IMR-90 (cell line): ENCODE measurements at regions not wholly inside any gene's neighbourhood (a gene's known extent, or its start where the extent isn't known, plus 50 kb on each side); places are given as distances from the start of the nearest gene placed in this dataset.

ENCODE experiments used
- ATAC-seq: fragments of 200-7000 bp; cut with Tn5 transposase; 2 replicates; pipeline ENCODE4 v1.9.1; 2020; ENCODE audit warnings: low read depth, mild to moderate bottlenecking, moderate library complexity
- BruUV-seq: library from RNA; stranded (reverse); fragments of 400-500 nt; replicated peaks from 2 replicates; lab custom pipeline; 2021; lab: Mats Ljungman, UMichigan
- CTCF ChIA-PET: fragments of 300-600 bp; formaldehyde crosslinking; extraction: SDS; loops from one replicate; lab custom pipeline; 2021; ENCODE audit warnings: antibody characterized with exemption; lab: Yijun Ruan, JAX
- POLR2A ChIA-PET: fragments of 300-600 bp; sonication (Branson Sonifier 250); formaldehyde crosslinking; loops from one replicate; lab custom pipeline; 2022; ENCODE audit warnings: antibody characterized with exemption; ENCODE audit not compliant: unreplicated experiment; lab: Charles Lee
- DNase-seq: peaks from one replicate; pipeline ENCODE4 v3.0.0; 2013
- H2AFZ ChIP-seq: replicated peaks from 2 replicates; pipeline ENCODE3; 2013; ENCODE audit warnings: low read length, mild to moderate bottlenecking; ENCODE audit not compliant: poor library complexity
- H2AK5ac ChIP-seq: 2 replicates; pipeline ENCODE4 v1.6.1; 2013; ENCODE audit warnings: low read depth, low read length, inconsistent platforms
- H2AK9ac ChIP-seq: replicated peaks from 2 replicates; pipeline ENCODE3; 2013; ENCODE audit warnings: mild to moderate bottlenecking, low read depth, low read length, moderate library complexity; ENCODE audit not compliant: poor library complexity
- H2BK120ac ChIP-seq: 2 replicates; pipeline ENCODE4 v1.6.1; 2013; ENCODE audit warnings: low read depth, low read length, inconsistent platforms
- H2BK15ac ChIP-seq: 3 replicates; pipeline ENCODE4 v1.6.1; 2013; ENCODE audit warnings: low read depth, low read length, inconsistent platforms
- H2BK20ac ChIP-seq: 2 replicates; pipeline ENCODE4 v1.6.1; 2013; ENCODE audit warnings: low read depth, mild to moderate bottlenecking, inconsistent platforms, low read length, moderate library complexity
- H2BK5ac ChIP-seq: 2 replicates; pipeline ENCODE4 v1.6.1; 2013; ENCODE audit warnings: mild to moderate bottlenecking, low read depth, low read length, inconsistent platforms; ENCODE audit not compliant: poor library complexity, severe bottlenecking
- H3K14ac ChIP-seq: replicated peaks from 2 replicates; pipeline ENCODE4 v1.6.1; 2013; ENCODE audit warnings: low read depth, low read length, inconsistent platforms
- H3K18ac ChIP-seq: 2 replicates; pipeline ENCODE4 v1.6.1; 2013; ENCODE audit warnings: low read depth, low read length, control low read depth
- H3K23ac ChIP-seq: 2 replicates; pipeline ENCODE4 v1.6.1; 2013; ENCODE audit warnings: low read depth, low read length, inconsistent platforms
- H3K27ac ChIP-seq: 2 replicates; pipeline ENCODE4 v1.5.1; 2013; ENCODE audit warnings: mild to moderate bottlenecking, control low read depth, low read length; ENCODE audit not compliant: insufficient read depth
- H3K27me3 ChIP-seq: 2 replicates; pipeline ENCODE4 v1.6.1; 2013; ENCODE audit warnings: low read length; ENCODE audit not compliant: control insufficient read depth, insufficient read depth
- H3K36me3 ChIP-seq: 2 replicates; pipeline ENCODE4 v1.6.1; 2013; ENCODE audit warnings: low read length, mixed read lengths; ENCODE audit not compliant: control insufficient read depth, insufficient read depth
- H3K4ac ChIP-seq: 2 replicates; pipeline ENCODE4 v1.6.1; 2013; ENCODE audit warnings: low read depth, low read length, inconsistent platforms
- H3K4me1 ChIP-seq: 2 replicates; pipeline ENCODE4 v1.6.1; 2013; ENCODE audit warnings: low read length, mixed read lengths; ENCODE audit not compliant: control insufficient read depth, insufficient read depth
- H3K4me2 ChIP-seq: 2 replicates; pipeline ENCODE4 v1.6.1; 2013; ENCODE audit warnings: low read depth, mild to moderate bottlenecking, control low read depth, low read length, moderate library complexity
- H3K4me3 ChIP-seq: 2 replicates; pipeline ENCODE4 v1.5.1; 2013; ENCODE audit warnings: low read depth, mild to moderate bottlenecking, control low read depth, low read length, moderate library complexity; ENCODE audit not compliant: insufficient read depth
- H3K56ac ChIP-seq: 2 replicates; pipeline ENCODE4 v1.6.1; 2013; ENCODE audit warnings: low read length, inconsistent platforms; ENCODE audit not compliant: insufficient read depth; ENCODE audit errors: extremely low read depth
- H3K79me1 ChIP-seq, 2 experiments: 2 replicates each; pipeline ENCODE4 v1.6.1; 2013; ENCODE audit warnings: low read length in 2 of 2, inconsistent platforms in 1 of 2, low read depth in 1 of 2
- H3K9ac ChIP-seq: 2 replicates; pipeline ENCODE4 v1.6.1; 2013; ENCODE audit warnings: low read depth, low read length, control low read depth
- H3K9me1 ChIP-seq: 2 replicates; pipeline ENCODE4 v1.6.1; 2013; ENCODE audit warnings: low read length, inconsistent platforms; ENCODE audit not compliant: insufficient read depth
- H3K9me3 ChIP-seq: 2 replicates; pipeline ENCODE4 v1.6.1; 2013; ENCODE audit warnings: low read length; ENCODE audit not compliant: control insufficient read depth, insufficient read depth
- H4K20me1 ChIP-seq: 2 replicates; pipeline ENCODE4 v1.6.1; 2013; ENCODE audit warnings: low read length, inconsistent platforms; ENCODE audit not compliant: insufficient read depth
- H4K5ac ChIP-seq: 2 replicates; pipeline ENCODE4 v1.6.1; 2013; ENCODE audit warnings: mild to moderate bottlenecking, low read depth, low read length, control low read depth
- H4K8ac ChIP-seq, 2 experiments: 2 replicates each; pipeline ENCODE4 v1.6.1; 2013; ENCODE audit warnings: low read depth in 2 of 2, low read length in 2 of 2, control low read depth in 1 of 2, inconsistent platforms in 1 of 2
- H4K91ac ChIP-seq: 2 replicates; pipeline ENCODE4 v1.6.1; 2013; ENCODE audit warnings: low read depth, low read length, inconsistent platforms; ENCODE audit not compliant: insufficient read depth
- BHLHE40 ChIP-seq: fragments of 150-350 bp; IDR thresholded peaks from 2 replicates; pipeline ENCODE4 v1.6.1; 2016; ENCODE audit warnings: mild to moderate bottlenecking, low read depth, low read length
- CEBPB ChIP-seq: IDR thresholded peaks from 2 replicates; pipeline ENCODE4 v1.6.1; 2012; ENCODE audit warnings: low read depth, low read length, improper control_type of control experiment
- CHD1 ChIP-seq: IDR thresholded peaks from 2 replicates; pipeline ENCODE4 v1.6.1; 2012; ENCODE audit warnings: low read depth, low read length, improper control_type of control experiment
- MXI1 ChIP-seq: IDR thresholded peaks from 2 replicates; pipeline ENCODE4 v1.6.1; 2012; ENCODE audit warnings: low read depth, mild to moderate bottlenecking, low read length, moderate library complexity, borderline replicate concordance
- NFE2L2 ChIP-seq: fragments of 150-350 bp; IDR thresholded peaks from 2 replicates; pipeline ENCODE4 v1.6.1; 2016; ENCODE audit warnings: low read depth, mild to moderate bottlenecking, low read length
- POLR2A ChIP-seq: IDR thresholded peaks from 2 replicates; pipeline ENCODE4 v1.6.1; 2012; ENCODE audit warnings: mild to moderate bottlenecking, low read depth, low read length
- dilution Hi-C: fragments of 300-500 bp; cut with HindIII; formaldehyde crosslinking; loops from one replicate; pipeline ENCODE4 v1.14.3; 2018; ENCODE audit warnings: low sequenced_read_pairs; ENCODE audit not compliant: unreplicated experiment
- in situ Hi-C: fragments of 300-500 bp; cut with MboI; formaldehyde crosslinking; loops from 3 replicates; pipeline ENCODE4 v1.14.3; 2019; ENCODE audit warnings: low sequenced_read_pairs, inconsistent platforms, mixed read lengths
- intact Hi-C: fragments of 100-400 bp; cut with micrococcal nuclease; formaldehyde crosslinking; loops from 2 replicates; pipeline ENCODE4 v1.10.0; 2022
- TF ChIP-seq, protein P1 (sequence below): fragments of 150-350 bp; IDR thresholded peaks from 2 replicates; pipeline ENCODE4 v1.6.1; 2017; ENCODE audit warnings: mild to moderate bottlenecking, antibody characterized with exemption, low read length, low read depth
- TF ChIP-seq, protein P2 (sequence below): conservative IDR thresholded peaks from 2 replicates; pipeline ENCODE4 v1.5.1; 2012; ENCODE audit warnings: mild to moderate bottlenecking, low read depth, low read length, improper control_type of control experiment

DNA sequence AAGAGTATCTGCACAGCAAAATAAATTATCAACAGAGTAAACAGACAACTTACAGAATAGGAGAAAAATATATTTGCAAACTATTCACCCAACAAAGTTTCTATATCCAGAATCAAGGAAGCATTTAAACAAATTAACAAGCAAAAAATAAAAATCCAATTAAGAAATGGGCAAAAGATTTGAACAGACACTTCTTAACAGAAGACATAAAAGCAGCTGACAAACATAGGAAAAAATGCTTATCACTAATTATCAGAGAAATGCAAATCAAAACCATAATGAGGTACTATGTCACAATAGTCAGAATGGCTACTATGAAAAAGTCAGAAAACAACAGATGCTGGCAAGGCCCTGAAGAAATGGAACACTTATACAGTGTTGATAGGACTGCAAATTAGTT lies 434.2 kb upstream of the ADGRB3 start:
- Histone ChIP-seq H2AFZ (no peak overlapping the region), H3K23ac (no peak overlapping the region), H4K20me1 (no peaks in the 10 kb centered on the region), H3K56ac (no peak overlapping the region), H3K27me3 (no peaks in the 10 kb centered on the region), H3K4me1 (no peaks in the 10 kb centered on the region), H3K79me1 (no peaks in the 10 kb centered on the region), H4K8ac (no peak overlapping the region), H2AK5ac (no peak overlapping the region), H2BK120ac (no peak overlapping the region), H2AK9ac (no peak overlapping the region), H3K27ac (no peak overlapping the region), H2BK20ac (no peak overlapping the region), H3K4ac (no peak overlapping the region), H3K9ac (no peak overlapping the region), H3K18ac (no peak overlapping the region), H4K5ac (no peak overlapping the region), H4K91ac (no peak overlapping the region), H3K4me2 (no peak overlapping the region), H2BK5ac (no peak overlapping the region), H3K9me3 (peaks cover 4% of the 10 kb centered on the region; the same call in 1 of the 2 replicates), H3K9me1 (no peaks in the 10 kb centered on the region), H3K36me3 (no peaks in the 10 kb centered on the region), H3K14ac (no peak overlapping the region), H3K4me3 (no peak overlapping the region), H2BK15ac (no peak overlapping the region)
- in situ Hi-C loops: no loop called here
- ChIA-PET CTCF (no interaction called here), POLR2A (no interaction called here)
- BruUV-seq: no TSS peak
- ATAC-seq: no peak
- intact Hi-C loops: no loop called here
- dilution Hi-C loops: no loop called here
- no peak for DNase-seq
- TF ChIP-seq POLR2A (no peak), BHLHE40 (no peak), CHD1 (no peak), CEBPB (no peak), NFE2L2 (no peak), MXI1 (no peak)
- TF ChIP-seq, protein P1, sequence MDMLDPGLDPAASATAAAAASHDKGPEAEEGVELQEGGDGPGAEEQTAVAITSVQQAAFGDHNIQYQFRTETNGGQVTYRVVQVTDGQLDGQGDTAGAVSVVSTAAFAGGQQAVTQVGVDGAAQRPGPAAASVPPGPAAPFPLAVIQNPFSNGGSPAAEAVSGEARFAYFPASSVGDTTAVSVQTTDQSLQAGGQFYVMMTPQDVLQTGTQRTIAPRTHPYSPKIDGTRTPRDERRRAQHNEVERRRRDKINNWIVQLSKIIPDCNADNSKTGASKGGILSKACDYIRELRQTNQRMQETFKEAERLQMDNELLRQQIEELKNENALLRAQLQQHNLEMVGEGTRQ: no peak
- TF ChIP-seq, protein P2, sequence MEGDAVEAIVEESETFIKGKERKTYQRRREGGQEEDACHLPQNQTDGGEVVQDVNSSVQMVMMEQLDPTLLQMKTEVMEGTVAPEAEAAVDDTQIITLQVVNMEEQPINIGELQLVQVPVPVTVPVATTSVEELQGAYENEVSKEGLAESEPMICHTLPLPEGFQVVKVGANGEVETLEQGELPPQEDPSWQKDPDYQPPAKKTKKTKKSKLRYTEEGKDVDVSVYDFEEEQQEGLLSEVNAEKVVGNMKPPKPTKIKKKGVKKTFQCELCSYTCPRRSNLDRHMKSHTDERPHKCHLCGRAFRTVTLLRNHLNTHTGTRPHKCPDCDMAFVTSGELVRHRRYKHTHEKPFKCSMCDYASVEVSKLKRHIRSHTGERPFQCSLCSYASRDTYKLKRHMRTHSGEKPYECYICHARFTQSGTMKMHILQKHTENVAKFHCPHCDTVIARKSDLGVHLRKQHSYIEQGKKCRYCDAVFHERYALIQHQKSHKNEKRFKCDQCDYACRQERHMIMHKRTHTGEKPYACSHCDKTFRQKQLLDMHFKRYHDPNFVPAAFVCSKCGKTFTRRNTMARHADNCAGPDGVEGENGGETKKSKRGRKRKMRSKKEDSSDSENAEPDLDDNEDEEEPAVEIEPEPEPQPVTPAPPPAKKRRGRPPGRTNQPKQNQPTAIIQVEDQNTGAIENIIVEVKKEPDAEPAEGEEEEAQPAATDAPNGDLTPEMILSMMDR: no peak
